GM19395 (cell line): ENCODE measurements at regions not wholly inside any gene's neighbourhood (a gene's known extent, or its start where the extent isn't known, plus 50 kb on each side); places are given as distances from the start of the nearest gene placed in this dataset.
"Not testable (repeated sequence)": the region's sequence is repeated elsewhere in the genome, so short reads cannot be mapped to it uniquely, and the experiment has no call there.

Experiments used
- ATAC-seq: cut with Tn5 transposase; IDR thresholded peaks from one replicate; pipeline ENCODE4 v1.9.1; 2021; ENCODE audit warnings: mild to moderate bottlenecking, moderate library complexity; ENCODE audit not compliant: unreplicated experiment

GRCh38 chr6:51049288-51049982, 230.8 kb downstream of the TFAP2B start:
- ATAC-seq: no peak

- no peak for ATAC-seq
Observed at GRCh38 chr6:51049983-51050877, 231.6 kb downstream of the TFAP2B start.

- ATAC-seq: not testable (repeated sequence)
Observed at GRCh38 chr6:51052716-51053115, 234.0 kb downstream of the TFAP2B start.

- ATAC-seq: not testable (repeated sequence)
Observed at GRCh38 chr6:51055316-51055715, 236.6 kb downstream of the TFAP2B start.

- no peak for ATAC-seq
Observed at GRCh38 chr6:51057296-51057695, 238.6 kb downstream of the TFAP2B start.

- no peak for ATAC-seq
Observed at GRCh38 chr6:51060262-51060762, 241.6 kb downstream of the TFAP2B start.

GRCh38 chr6:51062166-51062722, 243.6 kb downstream of the TFAP2B start:
- ATAC-seq: no peak

- no peak for ATAC-seq
Observed at GRCh38 chr6:51077821-51078518, 259.3 kb downstream of the TFAP2B start.

GRCh38 chr6:51090343-51090742, 271.7 kb downstream of the TFAP2B start:
- no peak for ATAC-seq

GRCh38 chr6:51093871-51094270, 275.2 kb downstream of the TFAP2B start:
- ATAC-seq: no peak

GRCh38 chr6:51094271-51094670, 275.6 kb downstream of the TFAP2B start:
- no peak for ATAC-seq

GRCh38 chr6:51098246-51098645, 279.6 kb downstream of the TFAP2B start:
- no peak for ATAC-seq

- ATAC-seq: no peak
Observed at GRCh38 chr6:51098791-51099190, 280.1 kb downstream of the TFAP2B start.

- ATAC-seq: no peak
Observed at GRCh38 chr6:51099201-51099600, 280.5 kb downstream of the TFAP2B start.

GRCh38 chr6:51105357-51105756, 286.7 kb downstream of the TFAP2B start:
- ATAC-seq: no peak

- no peak for ATAC-seq
Observed at GRCh38 chr6:51107769-51108203, 289.1 kb downstream of the TFAP2B start.

- ATAC-seq: no peak
Observed at GRCh38 chr6:51108563-51109234, 290.0 kb downstream of the TFAP2B start.

- ATAC-seq: no peak
Observed at GRCh38 chr6:51112731-51113130, 294.1 kb downstream of the TFAP2B start.

GRCh38 chr6:51116723-51117122, 298.1 kb downstream of the TFAP2B start:
- no peak for ATAC-seq

GRCh38 chr6:51118792-51119191, 300.1 kb downstream of the TFAP2B start:
- no peak for ATAC-seq
